HCT116 (cell line): ENCODE measurements at regions not wholly inside any gene's neighbourhood (a gene's known extent, or its start where the extent isn't known, plus 50 kb on each side); places are given as distances from the start of the nearest gene placed in this dataset.

ENCODE experiments used
- ATAC-seq: fragments of 200-7000 bp; cut with Tn5 transposase; 2 replicates; pipeline ENCODE4 v1.9.1; 2020; ENCODE audit warnings: mild to moderate bottlenecking, moderate library complexity
- BruUV-seq: library from RNA; stranded (reverse); fragments of 400-500 nt; replicated peaks from 2 replicates; lab custom pipeline; 2021; lab: Mats Ljungman, UMichigan
- CTCF ChIA-PET: fragments of 300-600 bp; sonication (Branson Sonifier 250); formaldehyde crosslinking; loops from one replicate; lab custom pipeline; 2021; ENCODE audit warnings: antibody characterized with exemption; lab: Charles Lee
- POLR2A ChIA-PET: fragments of 300-600, 350-600 bp; sonication (Branson Sonifier 250); formaldehyde crosslinking; loops from one replicate; lab custom pipeline; 2021; ENCODE audit warnings: antibody characterized with exemption; lab: Charles Lee
- RAD21 ChIA-PET, 2 experiments: fragments of 300-600 bp; sonication (Branson Sonifier 250); formaldehyde crosslinking; loops; one replicate each; lab custom pipeline; 2023; ENCODE audit warnings: low total read pairs in 2 of 2; ENCODE audit not compliant: uncharacterized antibody in 2 of 2, unreplicated experiment in 2 of 2, low non-redundant PET in 1 of 2; lab: Charles Lee
- DNase-seq: peaks from one replicate; pipeline ENCODE4 v3.0.0-alpha.2; 2010; ENCODE audit warnings: low read depth, low spot score
- H2AFZ ChIP-seq: fragments of 200-600 bp; shearing (Covaris generic), sonication (generic); 2 replicates; pipeline ENCODE4 v1.6.1; 2017; ENCODE audit warnings: low read depth, mixed run types, mixed read lengths, antibody characterized with exemption, low read length; ENCODE audit not compliant: poor library complexity, severe bottlenecking
- H3K27ac ChIP-seq: 2 replicates; pipeline ENCODE4 v1.5.1; 2012; ENCODE audit warnings: low read depth, low read length
- H3K27me3 ChIP-seq: fragments of 200-600 bp; sonication (generic); 2 replicates; pipeline ENCODE4 v1.6.1; 2016; ENCODE audit warnings: mixed run types, low read length, mixed read lengths; ENCODE audit not compliant: insufficient read depth
- H3K36me3 ChIP-seq, 2 experiments: fragments of 200-500 bp in 1 of 2; fragments of 200-600 bp in 1 of 2; sonication (Bioruptor generic) in 1 of 2; sonication (generic) in 1 of 2; 2 replicates each; pipeline versions ENCODE4 v1.5.1 to v1.6.1; 2014 to 2016; ENCODE audit warnings: low read length in 2 of 2, inconsistent platforms in 1 of 2, mixed read lengths in 1 of 2, mixed run types in 1 of 2; ENCODE audit not compliant: insufficient read depth in 2 of 2, control insufficient read depth in 1 of 2
- H3K4me1 ChIP-seq, 2 experiments: fragments of 200-600 bp in 1 of 2; sonication (generic) in 1 of 2; 2 replicates each; pipeline versions ENCODE4 v1.5.1 to v1.6.1; 2012 to 2017; ENCODE audit warnings: low read length in 2 of 2, inconsistent platforms in 1 of 2, mild to moderate bottlenecking in 1 of 2, mixed read lengths in 1 of 2, mixed run types in 1 of 2, moderate library complexity in 1 of 2; ENCODE audit not compliant: insufficient read depth in 2 of 2, control insufficient read depth in 1 of 2
- H3K4me2 ChIP-seq: fragments of 200-600 bp; sonication (generic); 2 replicates; pipeline ENCODE4 v1.6.1; 2017; ENCODE audit warnings: mixed run types, low read length, mixed read lengths
- H3K4me3 ChIP-seq, 2 experiments: fragments of 200-600 bp in 1 of 2; sonication (generic) in 1 of 2; replicated peaks in 1 of 2; 2 replicates each; pipeline ENCODE4 v1.5.1; 2011 to 2016; ENCODE audit warnings: low read length in 2 of 2, control low read depth in 1 of 2, low read depth in 1 of 2, mild to moderate bottlenecking in 1 of 2, mixed read lengths in 1 of 2, mixed run types in 1 of 2
- H3K79me2 ChIP-seq: fragments of 200-600 bp; sonication (generic); 2 replicates; pipeline ENCODE4 v1.6.1; 2017; ENCODE audit warnings: mild to moderate bottlenecking, mixed run types, low read length, moderate library complexity, mixed read lengths; ENCODE audit not compliant: insufficient read depth
- H3K9ac ChIP-seq: fragments of 200-600 bp; sonication (generic); 2 replicates; pipeline ENCODE4 v1.6.1; 2016; ENCODE audit warnings: low read length, mixed read lengths
- H3K9me2 ChIP-seq: fragments of 200-600 bp; sonication (generic), shearing (Covaris generic); 2 replicates; pipeline ENCODE4 v1.6.1; 2017; ENCODE audit warnings: mixed run types, mild to moderate bottlenecking, moderate library complexity; ENCODE audit not compliant: insufficient read depth
- H3K9me3 ChIP-seq, 2 experiments: fragments of 200-500 bp in 1 of 2; fragments of 200-600 bp in 1 of 2; sonication (Bioruptor generic) in 1 of 2; sonication (generic) in 1 of 2; 2 replicates each; pipeline ENCODE4 v1.6.1; 2014 to 2017; ENCODE audit warnings: low read length in 2 of 2, mixed read lengths in 2 of 2, inconsistent platforms in 1 of 2, low read depth in 1 of 2, mild to moderate bottlenecking in 1 of 2, mixed run types in 1 of 2, moderate library complexity in 1 of 2; ENCODE audit not compliant: control insufficient read depth in 1 of 2, insufficient read depth in 1 of 2
- H4K20me1 ChIP-seq: fragments of 200-600 bp; sonication (generic), shearing (Covaris generic); 2 replicates; pipeline ENCODE4 v1.6.1; 2017; ENCODE audit warnings: mixed run types, mild to moderate bottlenecking, moderate library complexity; ENCODE audit not compliant: insufficient read depth
- ATF3 ChIP-seq: IDR thresholded peaks from 2 replicates; pipeline ENCODE4 v1.6.1; 2012
- CEBPB ChIP-seq: IDR thresholded peaks from 2 replicates; pipeline ENCODE4 v1.6.1; 2012; ENCODE audit warnings: low read depth
- CTCF ChIP-seq, 3 experiments: fragments of 200-600 bp in 1 of 3; sonication (generic) in 1 of 3; IDR thresholded peaks in 2 of 3; conservative IDR thresholded peaks in 1 of 3; 2 replicates each; pipeline ENCODE4 v1.5.1; 2012 to 2017; ENCODE audit warnings: low read depth in 2 of 3, low read length in 2 of 3, antibody characterized with exemption in 1 of 3, borderline replicate concordance in 1 of 3, control low read depth in 1 of 3, mild to moderate bottlenecking in 1 of 3, mixed read lengths in 1 of 3, mixed run types in 1 of 3, moderate library complexity in 1 of 3; ENCODE audit not compliant: insufficient read depth in 1 of 3
- EGR1 ChIP-seq: IDR thresholded peaks from 2 replicates; pipeline ENCODE4 v1.6.1; 2012; ENCODE audit warnings: low read depth
- EZH2 ChIP-seq: fragments of 200-600 bp; sonication (generic); IDR thresholded peaks from 2 replicates; pipeline ENCODE4 v1.6.1; 2017; ENCODE audit warnings: antibody characterized with exemption, mixed run types
- EZH2phosphoT487 ChIP-seq: fragments of 200-600 bp; IDR thresholded peaks from 2 replicates; pipeline ENCODE4 v1.6.1; 2018; ENCODE audit warnings: antibody characterized with exemption, borderline replicate concordance
- FOSL1 ChIP-seq: IDR thresholded peaks from 2 replicates; pipeline ENCODE4 v1.6.1; 2012; ENCODE audit warnings: low read depth
- JUND ChIP-seq: IDR thresholded peaks from 2 replicates; pipeline ENCODE4 v1.6.1; 2012
- POLR2A ChIP-seq: IDR thresholded peaks from 2 replicates; pipeline ENCODE4 v1.7.0; 2011; ENCODE audit warnings: borderline replicate concordance; ENCODE audit not compliant: insufficient read depth, insufficient read length; ENCODE audit errors: extremely low read depth
- POLR2AphosphoS5 ChIP-seq: IDR thresholded peaks from 2 replicates; pipeline ENCODE4 v1.6.1; 2011; ENCODE audit warnings: mild to moderate bottlenecking, low read depth, low read length, moderate library complexity
- RAD21 ChIP-seq: IDR thresholded peaks from 2 replicates; pipeline ENCODE4 v1.6.1; 2012; ENCODE audit warnings: low read depth, mild to moderate bottlenecking
- SIN3A ChIP-seq: IDR thresholded peaks from 2 replicates; pipeline ENCODE4 v1.6.1; 2012; ENCODE audit warnings: low read depth
- SP1 ChIP-seq: IDR thresholded peaks from 2 replicates; pipeline ENCODE4 v1.6.1; 2012; ENCODE audit warnings: low read depth
- SRF ChIP-seq: IDR thresholded peaks from 2 replicates; pipeline ENCODE4 v1.6.1; 2012; ENCODE audit warnings: low read depth
- TCF7L2 ChIP-seq: IDR thresholded peaks from 2 replicates; pipeline ENCODE4 v1.7.0; 2011; ENCODE audit warnings: borderline replicate concordance, inconsistent platforms; ENCODE audit not compliant: insufficient read depth, insufficient read length; ENCODE audit errors: extremely low read depth
- YY1 ChIP-seq: IDR thresholded peaks from 2 replicates; pipeline ENCODE4 v1.6.1; 2011; ENCODE audit warnings: low read length, low read depth, moderate library complexity, mild to moderate bottlenecking; ENCODE audit not compliant: insufficient replicate concordance; ENCODE audit errors: extremely low read depth
- ZBTB33 ChIP-seq: IDR thresholded peaks from 2 replicates; pipeline ENCODE4 v1.6.1; 2011; ENCODE audit warnings: mild to moderate bottlenecking, low read length, moderate library complexity; ENCODE audit not compliant: insufficient replicate concordance; ENCODE audit errors: extremely low read depth
- ZFX ChIP-seq: fragments of 450-650 bp; IDR thresholded peaks from 2 replicates; pipeline ENCODE4 v1.6.1; 2017
- intact Hi-C: fragments of 100-400 bp; cut with micrococcal nuclease; formaldehyde crosslinking; loops from 2 replicates; pipeline ENCODE4 v1.10.0; 2022

- ATAC-seq (no peak), DNase-seq (no peak)
- no peak overlapping the region for H2AFZ ChIP-seq
- H3K9me2 ChIP-seq = no peaks in the 10 kb centered on the region
- H3K9ac ChIP-seq = no peak overlapping the region
- ChIA-PET POLR2A (interaction anchor here (0.8 to 1.4 kb wide), 2 partner anchors 28 to 133 kb away, joined by 3 to 4 read pairs; no protein-coding TSS in a partner anchor), CTCF (interaction anchor here (1.1 kb wide), 1 partner anchor 14 kb away, joined by 3 read pairs; no protein-coding TSS in a partner anchor), RAD21 (no interaction called here)
- H3K4me2 ChIP-seq = no peak overlapping the region
- H3K9me3 ChIP-seq = no peaks in the 10 kb centered on the region
- H4K20me1 ChIP-seq = no peaks in the 10 kb centered on the region
- H3K27ac ChIP-seq = no peak overlapping the region
- H3K4me1 ChIP-seq = peaks cover 22 to 54% of the 10 kb centered on the region in 2 experiments
- BruUV-seq = no TSS peak
- intact Hi-C loops = no loop called here
- no peaks in the 10 kb centered on the region for H3K36me3 ChIP-seq
- H3K79me2 ChIP-seq = no peaks in the 10 kb centered on the region
- H3K4me3 ChIP-seq = no peak overlapping the region
- TF ChIP-seq EGR1 (no peak), TCF7L2 (no peak), ZBTB33 (no peak)
- no peaks in the 10 kb centered on the region for H3K27me3 ChIP-seq
Observed at GRCh38 chr10:110368002-110368401, 63.3 kb upstream of the SMNDC1 start.

GRCh38 chr10:110368556-110368955 is 63.8 kb upstream of the SMNDC1 start:
- Histone ChIP-seq H3K4me1 (peaks cover 26 to 54% of the 10 kb centered on the region in 2 experiments), H3K27me3 (no peaks in the 10 kb centered on the region; the same call in 1 of the 2 replicates), H3K9me3 (no peaks in the 10 kb centered on the region), H3K27ac (no peak overlapping the region), H3K4me3 (no peak overlapping the region), H3K9me2 (no peaks in the 10 kb centered on the region), H3K9ac (no peak overlapping the region), H3K79me2 (no peaks in the 10 kb centered on the region), H3K4me2 (no peak overlapping the region), H4K20me1 (no peaks in the 10 kb centered on the region), H2AFZ (no peak overlapping the region), H3K36me3 (no peaks in the 10 kb centered on the region)
- CTCF ChIA-PET = interaction anchor here (1.1 kb wide), 1 partner anchor 14 kb away, joined by 3 read pairs; no protein-coding TSS in a partner anchor
- ATAC-seq (no peak), DNase-seq (no peak)
- no TSS peak for BruUV-seq
- intact Hi-C loops = no loop called here
- RAD21 ChIA-PET = no interaction called here
- POLR2A ChIA-PET = interaction anchor here (0.8 to 1.4 kb wide), 2 partner anchors 27 to 132 kb away, joined by 3 to 4 read pairs; no protein-coding TSS in a partner anchor
- TF ChIP-seq FOSL1 (no peak), CEBPB (no peak), POLR2AphosphoS5 (no peak), POLR2A (no peak), EZH2phosphoT487 (no peak), ZFX (no peak), SRF (no peak), EGR1 (no peak), JUND (no peak), SP1 (no peak), ATF3 (no peak), EZH2 (no peak), RAD21 (no peak), CTCF (IDR thresholded peaks at IDR 0.05 in 2 of 3, conservative IDR thresholded peaks at IDR 0.05 in 1 of 3; ENCODE audit: borderline replicate concordance in 1 of 3, insufficient read depth in 1 of 3, low read depth in 2 of 3, low read length in 2 of 3) (no peak), SIN3A (no peak), YY1 (no peak)
